Stimulated activated CD8-positive, alpha-beta memory T cell treated with anti-CD3 and anti-CD28 coated beads, Interleukin-7, amount 100 ng/mL, for 24 hours (primary cell): ENCODE measurements at regions not wholly inside any gene's neighbourhood (a gene's known extent, or its start where the extent isn't known, plus 50 kb on each side); places are given as distances from the start of the nearest gene placed in this dataset.
"Not testable (repeated sequence)": the region's sequence is repeated elsewhere in the genome, so short reads cannot be mapped to it uniquely, and the experiment has no call there.

Experiments used
- DNase-seq: peaks from one replicate; pipeline ENCODE4 v3.0.0-alpha.2; 2020; ENCODE audit warnings: low read depth

- no peak for DNase-seq
These were observed 1964.3 kb downstream of the SUCLG1 start for GRCh38 chr2:82494739-82495138.

GRCh38 chr2:82491591-82491990 lies 1967.5 kb downstream of the SUCLG1 start:
- DNase-seq: no peak

- DNase-seq: no peak
These were observed 1971.7 kb downstream of the SUCLG1 start for GRCh38 chr2:82487354-82487753.

GRCh38 chr2:82485701-82486100 lies 1973.4 kb downstream of the SUCLG1 start:
- DNase-seq: no peak

- DNase-seq: no peak
These were observed 1977.9 kb downstream of the SUCLG1 start for GRCh38 chr2:82481207-82481606.

DNA sequence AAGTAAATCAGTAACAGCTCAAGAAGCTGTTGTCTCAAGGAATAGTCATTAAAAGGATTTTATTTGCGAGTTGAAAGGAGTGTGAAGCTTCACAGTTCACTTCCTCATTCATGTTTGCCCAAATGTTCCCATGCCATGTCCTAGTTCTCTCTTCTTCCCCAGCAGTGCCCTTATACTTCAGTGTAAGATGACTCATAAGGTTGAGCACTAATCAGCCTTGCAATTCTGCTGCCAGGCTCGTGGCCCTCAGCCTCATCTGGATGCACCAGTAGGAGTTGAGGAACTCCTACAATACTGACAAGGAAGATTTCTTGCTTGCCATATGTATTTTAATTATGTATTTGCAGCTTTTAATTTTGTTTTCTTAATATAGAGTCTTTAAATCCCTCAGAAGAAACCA lies 1980.4 kb downstream of the SUCLG1 start:
- no peak for DNase-seq

GRCh38 chr2:82476094-82476493 lies 1983.0 kb downstream of the SUCLG1 start:
- no peak for DNase-seq

- no peak for DNase-seq
These were observed 2030.8 kb downstream of the SUCLG1 start for GRCh38 chr2:82428251-82428650.

DNA sequence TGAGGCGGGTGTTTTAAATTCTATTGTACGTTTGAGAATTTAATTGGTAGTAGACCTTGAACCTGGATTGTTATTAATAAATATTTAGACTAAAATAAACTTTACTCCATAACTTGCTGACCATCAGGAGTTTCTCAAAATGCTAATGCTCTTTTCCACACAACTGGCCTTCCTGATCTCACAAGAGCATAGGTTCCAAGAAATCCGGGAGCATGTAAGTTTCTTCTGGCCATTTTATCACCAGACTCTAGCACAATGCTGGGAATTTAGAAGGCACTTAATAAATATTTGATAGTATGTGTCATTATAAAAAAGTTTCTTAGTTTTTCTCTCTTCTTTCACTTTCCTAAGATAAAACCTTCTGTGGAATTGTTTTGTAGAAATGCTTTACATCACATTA lies 2047.1 kb downstream of the SUCLG1 start:
- DNase-seq: no peak

DNA sequence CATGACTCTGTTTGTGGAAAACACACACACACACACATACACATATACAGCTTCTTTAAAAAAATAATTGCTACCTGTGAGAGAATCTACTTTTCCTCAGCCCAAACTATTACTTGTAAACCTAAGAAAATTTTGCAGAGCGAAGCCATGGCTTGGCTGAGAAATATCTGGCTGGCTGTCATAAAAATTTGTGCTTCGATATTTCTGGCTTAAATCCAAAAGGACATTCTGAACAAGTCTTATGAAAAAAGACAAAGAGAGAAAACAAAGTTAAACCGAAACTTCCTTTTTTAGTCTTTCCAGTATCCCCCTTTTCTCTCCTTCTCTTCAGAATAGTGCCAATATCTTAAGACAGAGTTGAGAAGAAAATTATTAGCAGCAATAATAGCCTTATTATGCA lies 2048.0 kb downstream of the SUCLG1 start:
- DNase-seq: no peak

DNA sequence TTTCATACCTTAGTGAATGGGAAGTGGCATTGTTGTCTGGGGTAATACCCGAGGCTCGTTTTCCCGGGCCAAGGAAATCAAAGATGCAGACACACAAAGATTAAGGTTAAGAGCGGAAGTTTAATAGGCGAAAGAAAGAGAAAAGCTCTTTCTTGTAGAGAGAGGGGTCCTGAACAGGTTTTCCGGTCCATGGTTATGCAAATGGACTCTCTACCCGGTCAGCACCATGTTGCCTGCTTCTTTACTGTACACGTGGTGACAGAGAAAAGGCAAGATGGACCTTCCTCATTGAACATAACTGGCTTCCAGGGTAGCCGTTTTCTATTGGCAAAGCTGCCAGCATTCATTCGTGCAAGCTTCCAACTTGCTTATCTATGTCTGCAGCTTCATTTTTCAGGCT lies 2063.5 kb downstream of the SUCLG1 start:
- no peak for DNase-seq

GRCh38 chr2:82391386-82391785 lies 2067.7 kb downstream of the SUCLG1 start:
- no peak for DNase-seq

DNA sequence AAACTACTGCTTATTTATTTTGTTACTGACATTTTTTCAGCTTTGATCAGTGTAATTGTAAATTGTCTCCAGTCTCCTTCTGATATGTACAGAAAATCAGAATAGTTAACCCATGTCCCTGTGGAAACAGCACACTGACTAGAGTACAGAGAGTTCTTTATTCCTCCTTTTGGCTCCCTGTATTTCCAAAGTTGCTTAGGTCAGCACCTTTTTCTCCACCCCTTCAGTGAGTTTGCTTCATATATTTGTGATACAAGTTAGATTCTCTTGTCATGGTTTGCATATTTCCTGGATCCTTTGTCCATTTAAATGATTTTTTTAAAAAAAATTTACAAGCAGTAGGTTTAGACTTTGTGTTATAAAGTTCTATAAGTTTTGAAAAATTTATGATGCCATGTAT lies 2051.1 kb upstream of the LRRTM1 start:
- DNase-seq: no peak

DNA sequence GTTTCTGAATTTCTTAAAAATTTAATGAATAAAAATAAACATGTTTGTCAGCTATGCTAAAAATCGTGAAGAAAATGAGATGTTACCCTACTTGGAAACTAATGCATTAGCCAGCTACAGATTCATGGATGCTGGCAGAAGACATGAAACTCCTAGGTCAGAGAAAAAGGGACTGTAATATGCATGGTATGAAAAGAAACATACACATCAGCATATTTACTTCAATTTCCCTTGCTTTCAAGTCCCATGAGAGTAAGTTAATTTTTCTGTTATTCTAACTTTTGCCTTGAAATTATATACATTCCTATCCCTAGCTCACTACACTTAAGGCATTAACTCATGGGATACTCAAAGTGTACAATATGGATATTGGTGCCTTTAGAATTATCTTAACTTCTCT lies 2041.4 kb upstream of the LRRTM1 start:
- no peak for DNase-seq

- no peak for DNase-seq
These were observed 2040.1 kb upstream of the LRRTM1 start for GRCh38 chr2:82344670-82345069.

DNA sequence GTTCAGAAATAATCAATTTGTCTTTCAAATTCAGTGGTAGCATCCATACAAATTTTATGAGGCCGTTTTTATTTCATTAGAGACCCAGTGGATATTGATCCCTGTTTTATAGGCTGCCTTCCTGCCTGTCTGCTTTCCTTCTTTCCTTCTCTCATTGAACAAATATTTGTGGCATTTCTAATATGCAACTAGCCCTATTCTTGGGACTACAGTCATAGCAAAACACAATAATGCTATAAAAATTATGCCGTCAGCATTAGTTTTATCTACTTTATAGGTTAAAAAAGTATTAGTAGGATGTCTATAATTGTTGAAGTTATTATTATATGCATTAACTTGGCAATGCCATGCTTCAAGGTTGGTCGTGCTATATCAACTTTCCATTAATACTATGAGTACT lies 2037.8 kb upstream of the LRRTM1 start:
- no peak for DNase-seq

DNA sequence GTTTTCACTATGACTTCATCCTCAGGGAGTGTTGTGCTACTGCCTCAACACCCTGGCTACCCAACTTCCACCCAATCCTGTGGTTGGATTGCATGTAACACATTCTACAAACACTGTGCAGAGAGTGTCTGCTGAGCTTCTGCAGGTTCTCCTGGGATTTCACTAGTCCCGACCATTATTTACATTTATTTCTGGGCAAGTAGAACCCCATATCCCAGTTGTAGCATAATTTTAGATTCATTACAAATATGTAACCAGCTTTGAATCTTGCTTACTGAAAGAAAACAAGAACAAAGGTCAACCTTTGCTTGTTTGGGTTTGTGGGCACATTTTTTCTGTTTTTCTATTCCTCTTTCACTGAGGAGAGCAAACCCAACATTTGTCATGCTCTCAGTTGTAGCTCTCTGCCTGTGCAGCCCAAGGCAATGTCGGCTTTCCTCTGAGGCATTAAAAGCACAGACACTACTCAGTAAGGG lies 2036.1 kb upstream of the LRRTM1 start:
- DNase-seq: no peak

DNA sequence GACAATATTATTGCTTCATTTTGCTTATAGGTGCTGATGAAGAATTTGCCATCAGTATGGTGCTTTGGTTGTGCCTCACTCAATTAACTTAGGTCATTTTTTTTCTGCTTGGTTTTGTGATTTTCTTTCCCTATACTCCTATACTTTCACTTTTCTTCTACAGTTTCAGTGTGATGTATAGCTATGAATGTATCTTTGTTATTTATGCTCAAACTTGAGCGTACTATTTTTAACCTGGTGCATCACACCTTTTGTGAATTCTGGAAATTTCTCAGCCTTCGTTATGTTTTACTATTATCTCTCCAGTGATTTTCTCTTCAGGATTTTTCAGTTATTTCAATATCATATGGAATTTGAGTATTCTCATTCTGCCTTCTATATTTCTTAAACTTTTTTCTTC lies 2035.3 kb upstream of the LRRTM1 start:
- no peak for DNase-seq

GRCh38 chr2:82333697-82334096 lies 2029.1 kb upstream of the LRRTM1 start:
- DNase-seq: no peak

- no peak for DNase-seq
These were observed 2025.6 kb upstream of the LRRTM1 start for GRCh38 chr2:82330155-82330554.

DNA sequence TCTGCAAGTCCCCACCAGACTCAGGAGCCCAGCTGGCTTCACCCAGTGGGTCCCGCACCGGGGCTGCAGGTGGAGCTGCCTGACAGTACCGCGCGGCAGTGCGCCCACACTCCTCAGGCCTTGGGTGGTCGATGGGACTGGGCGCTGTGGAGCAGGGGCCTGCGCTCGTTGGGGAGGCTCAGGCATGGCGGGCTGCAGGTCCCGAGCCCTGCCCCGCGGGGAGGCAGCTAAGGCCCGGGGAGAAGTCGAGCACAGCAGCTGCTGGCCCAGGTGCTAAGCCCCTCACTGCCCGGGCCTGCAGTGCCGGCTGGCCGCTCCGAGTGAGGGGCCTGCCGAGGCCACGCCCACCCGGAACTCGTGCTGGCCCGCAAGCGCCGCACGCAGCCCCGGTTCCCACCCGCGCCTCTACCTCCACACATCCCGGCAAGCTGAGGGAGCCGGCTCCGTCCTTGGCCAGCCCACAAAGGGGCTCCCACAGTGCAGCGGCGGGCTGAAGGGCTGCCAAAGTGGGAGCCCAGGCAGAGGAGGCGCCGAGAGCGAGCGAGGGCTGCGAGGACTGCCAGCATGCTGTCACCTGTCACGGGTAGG lies 2021.7 kb upstream of the LRRTM1 start:
- DNase-seq: not testable (repeated sequence)

DNA sequence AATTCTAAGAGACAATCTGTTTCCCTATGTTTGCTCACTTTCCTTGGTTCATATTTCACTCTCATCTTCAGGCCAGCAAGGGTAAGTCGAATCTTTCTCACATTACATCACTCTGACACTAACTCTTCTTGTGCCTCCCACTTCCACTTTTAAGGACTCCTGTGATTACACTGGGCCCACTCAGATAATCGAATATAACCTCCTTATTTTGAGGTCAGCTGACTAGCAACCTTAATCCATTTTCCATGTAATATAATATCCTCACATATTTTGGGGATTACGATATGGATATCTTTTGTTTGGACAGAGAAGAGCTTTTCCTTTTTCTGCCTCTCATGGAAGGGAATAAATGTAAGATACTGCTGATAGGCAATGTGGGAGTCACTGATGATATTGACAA lies 2015.7 kb upstream of the LRRTM1 start:
- no peak for DNase-seq

DNA sequence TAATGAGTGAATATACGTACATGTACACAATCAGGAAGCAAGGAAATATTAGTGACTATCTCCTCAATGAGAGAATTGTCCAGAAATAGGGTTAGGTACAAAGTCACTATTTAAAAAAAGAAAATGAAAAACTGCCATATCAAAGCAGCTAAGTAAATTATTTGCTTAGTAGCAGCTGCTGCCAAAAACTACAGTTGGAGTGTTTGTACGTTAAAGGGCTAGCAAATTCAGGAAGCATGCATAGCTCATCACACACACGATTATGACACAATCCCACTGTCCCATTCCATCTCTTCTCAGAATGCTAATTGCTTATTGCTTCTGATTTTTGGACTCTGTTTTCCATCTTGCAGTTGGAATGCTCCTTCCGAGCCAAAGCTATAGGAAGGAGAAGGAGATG lies 2012.5 kb upstream of the LRRTM1 start:
- DNase-seq: no peak

DNA sequence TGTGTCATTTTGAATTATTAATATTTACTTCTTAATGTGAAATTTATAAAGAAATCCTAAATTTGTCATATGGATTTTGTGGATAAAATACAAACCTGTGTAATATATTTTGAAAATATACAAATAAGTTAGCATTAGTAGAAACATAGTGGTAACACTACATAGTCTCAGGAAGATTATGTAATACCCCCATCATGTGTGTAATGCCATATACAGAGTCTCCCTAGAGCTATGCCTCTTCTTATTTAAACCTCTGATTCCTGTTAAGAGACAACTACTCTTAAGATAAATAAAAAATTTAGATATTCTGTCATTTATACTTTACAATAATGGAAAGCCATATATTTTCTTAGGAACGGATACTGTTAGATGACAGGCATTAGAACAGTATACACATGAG lies 2012.0 kb upstream of the LRRTM1 start:
- no peak for DNase-seq
